ENCODE measurements at regions not wholly inside any gene's neighbourhood (a gene's known extent, or its start where the extent isn't known, plus 50 kb on each side); places are given as distances from the start of the nearest gene placed in this dataset.

GRCh38 chr9:92180002-92180400, 64.8 kb upstream of the SPTLC1 start:
- TF ChIP-seq FOSB (CRISPR knock-in tag; IDR thresholded peaks at IDR 0.05) (no peak), RFX5 (IDR thresholded peaks at IDR 0.05) (no peak), TFCP2L1 (CRISPR knock-in tag; IDR thresholded peaks at IDR 0.05) (no peak), ZC3H11A (IDR thresholded peaks at IDR 0.05) (no peak), JUNB (IDR thresholded peaks at IDR 0.05) (no peak), JUN (IDR thresholded peaks at IDR 0.05) (no peak), HEYL (CRISPR knock-in tag; IDR thresholded peaks at IDR 0.05) (no peak), SREBF2 (IDR thresholded peaks at IDR 0.05) (no peak), PHF8 (IDR thresholded peaks at IDR 0.05; ENCODE audit: borderline replicate concordance, low read depth) (no peak), MAFK (IDR thresholded peaks at IDR 0.05; ENCODE audit: partially characterized antibody) (no peak), ZNF302 (CRISPR knock-in tag; IDR thresholded peaks at IDR 0.05) (no peak), KDM1A (IDR thresholded peaks at IDR 0.05; ENCODE audit: low read depth) (no peak), ZFP36 (IDR thresholded peaks at IDR 0.05; ENCODE audit: borderline replicate concordance, partially characterized antibody) (no peak), HES2 (IDR thresholded peaks at IDR 0.05) (no peak), BHLHE40 (IDR thresholded peaks at IDR 0.05; ENCODE audit: low read depth, low read length) (no peak), HOXB13 (CRISPR knock-in tag; IDR thresholded peaks at IDR 0.05; ENCODE audit: low read depth) (no peak), MYC (IDR thresholded peaks at IDR 0.05; ENCODE audit: borderline replicate concordance, low read length) (no peak)
- TF ChIP-seq, protein P1, sequence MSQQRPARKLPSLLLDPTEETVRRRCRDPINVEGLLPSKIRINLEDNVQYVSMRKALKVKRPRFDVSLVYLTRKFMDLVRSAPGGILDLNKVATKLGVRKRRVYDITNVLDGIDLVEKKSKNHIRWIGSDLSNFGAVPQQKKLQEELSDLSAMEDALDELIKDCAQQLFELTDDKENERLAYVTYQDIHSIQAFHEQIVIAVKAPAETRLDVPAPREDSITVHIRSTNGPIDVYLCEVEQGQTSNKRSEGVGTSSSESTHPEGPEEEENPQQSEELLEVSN (IDR thresholded peaks at IDR 0.05; ENCODE audit: borderline replicate concordance, low read depth): no peak
- DNase-seq (ENCODE audit: low read depth in 1 of 2, low spot score in 1 of 2) (no peak), ATAC-seq (no peak), FAIRE-seq (no peak)
- Histone ChIP-seq H3K9me3 (peaks cover 8% of the 10 kb centered on the region; the same call in 1 of the 3 replicates), H3K4me1 (no peaks in the 10 kb centered on the region), H3K4me2 (no peak overlapping the region), H3K4me3 (no peak overlapping the region), H3K27ac (no peak overlapping the region)
- CTCF ChIA-PET: interaction anchor here (0.7 to 1.4 kb wide), 2 partner anchors 40 to 42 kb away, joined by 3 to 4 read pairs; no protein-coding TSS in a partner anchor
- POLR2A ChIA-PET: no interaction called here
- WGBS (ENCODE audit: missing lambda C conversion rate): 56% methylated on average over 3 of the region's 3 CpGs

DNA sequence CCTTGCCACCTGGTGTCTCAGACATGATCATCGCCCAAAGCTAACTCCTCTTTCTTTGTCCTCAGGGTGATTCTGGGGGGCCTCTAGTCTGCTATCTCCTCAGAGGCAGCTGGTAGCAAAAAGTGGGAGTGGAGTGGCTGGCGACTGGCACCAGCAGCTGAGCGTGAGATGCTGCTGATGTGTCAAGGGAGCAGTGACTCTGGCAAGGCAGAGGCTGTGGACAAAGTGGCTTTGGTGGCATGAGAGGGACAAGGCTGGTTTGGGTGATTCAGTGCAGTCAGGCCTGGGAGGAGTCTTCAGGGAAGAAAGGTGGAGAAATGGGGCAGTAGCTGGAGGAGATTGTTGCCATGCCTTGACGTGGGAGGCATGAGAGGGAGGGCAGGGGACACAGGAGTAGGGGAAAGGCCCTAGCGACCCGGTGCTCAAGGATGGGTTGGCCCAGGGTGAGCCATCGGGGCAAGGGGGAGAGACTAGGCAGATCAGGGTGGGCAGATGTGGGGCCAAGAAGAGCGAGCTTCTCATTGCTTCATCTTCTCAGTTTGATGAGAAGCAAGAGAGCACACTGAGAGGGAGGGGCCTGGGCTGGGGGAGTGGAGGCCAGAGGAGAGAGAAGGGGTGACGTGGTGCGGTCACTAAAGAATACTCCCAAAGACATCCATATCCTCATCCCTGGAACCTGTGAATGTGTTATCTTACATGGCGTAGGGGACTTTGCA, 64.2 kb upstream of the SPTLC1 start:
- no peak overlapping the region for H3K27ac ChIP-seq
- no peak for FAIRE-seq
- POLR2A ChIA-PET: interaction anchor here (0.6 kb wide), 1 partner anchor 10 kb away, joined by 3 read pairs; no protein-coding TSS in a partner anchor
- H3K4me1 ChIP-seq: no peaks in the 10 kb centered on the region
- TF ChIP-seq GATA3 (IDR thresholded peaks at IDR 0.05; ENCODE audit: borderline replicate concordance) (no peak), KDM5A (IDR thresholded peaks at IDR 0.05) (no peak), RCOR1 (IDR thresholded peaks at IDR 0.05; ENCODE audit: low read depth, low read length) (no peak), SMC3 (IDR thresholded peaks at IDR 0.05) (no peak), PBX3 (IDR thresholded peaks at IDR 0.05) (no peak), HEYL (CRISPR knock-in tag; IDR thresholded peaks at IDR 0.05) (no peak), EP300 (IDR thresholded peaks at IDR 0.05) (no peak), RFX5 (IDR thresholded peaks at IDR 0.05) (no peak), MAFK (IDR thresholded peaks at IDR 0.05; ENCODE audit: partially characterized antibody) (no peak)
- ATAC-seq: no peak
- 73% methylated on average over 11 of the region's 11 CpGs for WGBS (ENCODE audit: missing lambda C conversion rate)
- H3K4me2 ChIP-seq: no peak overlapping the region
- no peak for DNase-seq (ENCODE audit: low read depth in 1 of 2, low spot score in 1 of 2)
- no peak overlapping the region for H3K4me3 ChIP-seq
- CTCF ChIA-PET: interaction anchor here (0.7 to 1.4 kb wide), 2 partner anchors 39 to 41 kb away, joined by 3 to 4 read pairs; no protein-coding TSS in a partner anchor
- H3K9me3 ChIP-seq: peaks cover 8% of the 10 kb centered on the region; the same call in 1 of the 3 replicates

DNA sequence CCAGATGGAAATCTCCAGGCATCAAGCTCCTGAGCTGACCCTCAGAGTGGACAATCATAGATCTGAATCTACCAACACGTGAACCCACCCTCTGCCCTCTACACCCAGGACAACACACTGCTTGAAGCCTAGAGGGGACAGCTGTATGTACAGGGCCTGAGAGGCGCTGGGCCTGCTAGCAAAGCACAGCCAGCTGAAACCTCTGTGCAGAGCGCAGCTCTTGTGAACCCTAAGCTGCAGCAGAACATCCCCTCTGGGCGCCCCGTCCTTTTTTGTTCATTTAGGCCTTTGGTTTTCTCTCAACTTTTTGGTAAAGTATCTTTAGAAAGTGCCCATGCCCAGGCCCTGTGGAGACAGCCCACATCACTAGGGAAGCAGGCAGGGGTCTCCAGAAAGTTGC, 62.4 kb upstream of the SPTLC1 start:
- Histone ChIP-seq H3K27ac (no peak overlapping the region), H3K4me1 (no peaks in the 10 kb centered on the region), H3K9me3 (peaks cover 21% of the 10 kb centered on the region), H3K4me3 (no peak overlapping the region), H3K4me2 (no peak overlapping the region)
- ATAC-seq (no peak), FAIRE-seq (no peak), DNase-seq (ENCODE audit: low read depth in 1 of 2, low spot score in 1 of 2) (no peak)
- POLR2A ChIA-PET: no interaction called here
- CTCF ChIA-PET: no interaction called here
- 36% methylated on average over 5 of the region's 5 CpGs for WGBS (ENCODE audit: missing lambda C conversion rate)
- TF ChIP-seq POLR2AphosphoS2 (conservative IDR thresholded peaks at IDR 0.05; ENCODE audit: low read length) (no peak), TP53 (CRISPR knock-in tag; IDR thresholded peaks at IDR 0.05) (no peak), RAD21 (conservative IDR thresholded peaks at IDR 0.05 in 1 of 2, IDR thresholded peaks at IDR 0.05 in 1 of 2) (no peak), ZNF302 (CRISPR knock-in tag; IDR thresholded peaks at IDR 0.05) (no peak), CHD2 (IDR thresholded peaks at IDR 0.05; ENCODE audit: low read length, partially characterized antibody) (no peak), NFE2L2 (conservative IDR thresholded peaks at IDR 0.05; ENCODE audit: low read length) (no peak), MYC (IDR thresholded peaks at IDR 0.05; ENCODE audit: borderline replicate concordance, low read length) (no peak), FOSL2 (IDR thresholded peaks at IDR 0.05) (no peak), FOSL2 (CRISPR knock-in tag; IDR thresholded peaks at IDR 0.05) (no peak), JUN (IDR thresholded peaks at IDR 0.05) (no peak)
- TF ChIP-seq, protein P1 (IDR thresholded peaks at IDR 0.05; ENCODE audit: borderline replicate concordance, low read depth): no peak
